Panc1 (cell line): ENCODE measurements at regions not wholly inside any gene's neighbourhood (a gene's known extent, or its start where the extent isn't known, plus 50 kb on each side); places are given as distances from the start of the nearest gene placed in this dataset.

ENCODE experiments used
- ATAC-seq: fragments of 200-7000 bp; cut with Tn5 transposase; 2 replicates; pipeline ENCODE4 v1.9.1; 2020; ENCODE audit warnings: mild to moderate bottlenecking, moderate library complexity
- BruUV-seq: library from RNA; stranded (reverse); fragments of 400-500 nt; replicated peaks from 2 replicates; lab custom pipeline; 2021; lab: Mats Ljungman, UMichigan
- CTCF ChIA-PET: fragments of 300-600 bp; sonication (Branson Sonifier 250); formaldehyde crosslinking; loops from one replicate; lab custom pipeline; 2022; ENCODE audit warnings: antibody characterized with exemption; lab: Charles Lee
- POLR2A ChIA-PET: fragments of 300-600 bp; sonication (Branson Sonifier 250); formaldehyde crosslinking; loops from one replicate; lab custom pipeline; 2022; ENCODE audit warnings: antibody characterized with exemption; lab: Charles Lee
- DNase-seq: peaks from one replicate; pipeline ENCODE4 v3.0.0-alpha.2; 2010; ENCODE audit warnings: low read depth, low spot score
- H3K27ac ChIP-seq: 2 replicates; pipeline ENCODE4 v1.5.1; 2011; ENCODE audit warnings: mild to moderate bottlenecking, low read length, inconsistent platforms
- H3K27me3 ChIP-seq: fragments of 200-500 bp; sonication (Bioruptor generic); 2 replicates; pipeline ENCODE4 v1.6.0; 2014; ENCODE audit warnings: low read length, inconsistent platforms; ENCODE audit not compliant: control insufficient read depth, insufficient read depth
- H3K36me3 ChIP-seq: fragments of 200-500 bp; sonication (Bioruptor generic); 2 replicates; pipeline ENCODE4 v1.5.1; 2014; ENCODE audit warnings: inconsistent platforms, mild to moderate bottlenecking, low read length, moderate library complexity; ENCODE audit not compliant: control insufficient read depth, insufficient read depth
- H3K4me1 ChIP-seq: 2 replicates; pipeline ENCODE4 v1.5.1; 2011; ENCODE audit warnings: inconsistent platforms, mild to moderate bottlenecking, low read length, moderate library complexity; ENCODE audit not compliant: control insufficient read depth, insufficient read depth
- H3K4me3 ChIP-seq, 2 experiments: 2 replicates each; pipeline ENCODE4 v1.5.1; 2011 to 2012; ENCODE audit warnings: low read depth in 2 of 2, low read length in 2 of 2, mild to moderate bottlenecking in 2 of 2, inconsistent platforms in 1 of 2, moderate library complexity in 1 of 2
- H3K9me3 ChIP-seq: fragments of 200-500 bp; sonication (Bioruptor generic); 2 replicates; pipeline ENCODE4 v1.5.1; 2014; ENCODE audit warnings: low read depth, mild to moderate bottlenecking, inconsistent platforms, low read length, moderate library complexity; ENCODE audit not compliant: control insufficient read depth, insufficient read depth
- CTCF ChIP-seq: fragments of 450-650 bp; IDR thresholded peaks from 2 replicates; pipeline ENCODE4 v1.5.1; 2017; ENCODE audit warnings: mild to moderate bottlenecking
- POLR2AphosphoS5 ChIP-seq: IDR thresholded peaks from 2 replicates; pipeline ENCODE4 v1.6.1; 2012; ENCODE audit warnings: mild to moderate bottlenecking, low read depth, low read length, moderate library complexity
- REST ChIP-seq, 2 experiments: IDR thresholded peaks; 2 replicates each; pipeline ENCODE4 v1.6.1; 2011 to 2012; ENCODE audit warnings: low read depth in 2 of 2, control low read depth in 1 of 2, low read length in 1 of 2, mild to moderate bottlenecking in 1 of 2, moderate library complexity in 1 of 2; ENCODE audit not compliant: insufficient read depth in 1 of 2
- SIN3A ChIP-seq: IDR thresholded peaks from 2 replicates; pipeline ENCODE4 v1.6.1; 2012; ENCODE audit warnings: low read depth, mild to moderate bottlenecking, low read length, moderate library complexity, borderline replicate concordance; ENCODE audit not compliant: insufficient read depth
- TCF7L2 ChIP-seq: IDR thresholded peaks from 2 replicates; pipeline ENCODE4 v1.6.1; 2011; ENCODE audit warnings: mild to moderate bottlenecking, low read depth, low read length, inconsistent platforms
- in situ Hi-C: cut with HindIII; loops from 2 replicates; pipeline ENCODE4 v1.10.0; 2016; ENCODE audit warnings: low sequenced_read_pairs, low pct_unique_long_range_greater_than_20kb
- intact Hi-C: fragments of 100-400 bp; cut with micrococcal nuclease; formaldehyde crosslinking; loops from one replicate; pipeline ENCODE4 v1.10.0; 2022; ENCODE audit not compliant: unreplicated experiment

GRCh38 chr14:97843066-97843465, 1045.9 kb downstream of the VRK1 start:
- Histone ChIP-seq H3K27ac (no peak overlapping the region), H3K27me3 (no peaks in the 10 kb centered on the region; the same call in 1 of the 2 replicates), H3K4me1 (no peaks in the 10 kb centered on the region), H3K9me3 (no peaks in the 10 kb centered on the region), H3K4me3 (no peak overlapping the region), H3K36me3 (no peaks in the 10 kb centered on the region)
- ChIA-PET POLR2A (no interaction called here), CTCF (interaction anchor here (0.8 kb wide), 1 partner anchor 11 kb away, joined by 8 read pairs; no protein-coding TSS in a partner anchor)
- no TSS peak for BruUV-seq
- in situ Hi-C loops = no loop called here
- TF ChIP-seq CTCF = no peak
- TF ChIP-seq REST (IDR thresholded peaks at IDR 0.05; ENCODE audit: insufficient read depth in 1 of 2, low read depth in 2 of 2, low read length in 1 of 2) = no peak
- no peak for TF ChIP-seq SIN3A
- TF ChIP-seq TCF7L2 = no peak
- DNase-seq = no peak
- intact Hi-C loops = no loop called here
- ATAC-seq = no peak

- H3K27me3 ChIP-seq = no peaks in the 10 kb centered on the region; the same call in 1 of the 2 replicates
- CTCF ChIA-PET = no interaction called here
- in situ Hi-C loops (no loop called here), intact Hi-C loops (no loop called here)
- DNase-seq = no peak
- ATAC-seq = no peak
- H3K27ac ChIP-seq = no peak overlapping the region
- no peaks in the 10 kb centered on the region for H3K36me3 ChIP-seq
- no peaks in the 10 kb centered on the region for H3K4me1 ChIP-seq
- TF ChIP-seq SIN3A (no peak), CTCF (no peak), TCF7L2 (no peak), POLR2AphosphoS5 (no peak), REST (IDR thresholded peaks at IDR 0.05; ENCODE audit: insufficient read depth in 1 of 2, low read depth in 2 of 2, low read length in 1 of 2) (no peak)
- H3K9me3 ChIP-seq = no peaks in the 10 kb centered on the region
- no TSS peak for BruUV-seq
- no peak overlapping the region for H3K4me3 ChIP-seq
- POLR2A ChIA-PET = no interaction called here
Measured at GRCh38 chr14:97844042-97844441, 1046.9 kb downstream of the VRK1 start.
